ENCODE measurements at regions not wholly inside any gene's neighbourhood (a gene's known extent, or its start where the extent isn't known, plus 50 kb on each side); places are given as distances from the start of the nearest gene placed in this dataset.

DNA sequence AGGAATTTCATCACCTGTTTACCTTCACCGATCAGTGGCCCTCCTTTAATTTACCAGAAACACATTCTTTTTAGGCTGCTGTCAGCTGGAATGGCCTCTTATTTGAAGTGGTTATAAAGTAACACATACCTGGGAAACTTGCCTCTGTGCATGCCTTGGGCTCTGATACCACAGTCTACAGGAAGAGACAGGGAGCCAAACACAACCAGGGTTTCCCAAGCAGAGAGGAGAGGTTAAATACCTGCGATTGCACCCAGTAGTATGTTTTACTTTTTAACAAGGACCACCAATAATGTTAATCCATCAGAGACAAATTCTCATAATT, 444.0 kb upstream of the SGCG start:
- in situ Hi-C loops (cut with HindIII; ENCODE audit: low pct_unique_long_range_greater_than_20kb, low sequenced_read_pairs): no loop called here

GRCh38 chr13:22738357-22738756, 442.4 kb upstream of the SGCG start:
- no peak for DNase-seq (ENCODE audit: low read depth, low spot score)

More for the DNA sequence above, 444.0 kb upstream of the SGCG start:
- DNase-seq (ENCODE audit: low read depth, low spot score): no peak

DNA sequence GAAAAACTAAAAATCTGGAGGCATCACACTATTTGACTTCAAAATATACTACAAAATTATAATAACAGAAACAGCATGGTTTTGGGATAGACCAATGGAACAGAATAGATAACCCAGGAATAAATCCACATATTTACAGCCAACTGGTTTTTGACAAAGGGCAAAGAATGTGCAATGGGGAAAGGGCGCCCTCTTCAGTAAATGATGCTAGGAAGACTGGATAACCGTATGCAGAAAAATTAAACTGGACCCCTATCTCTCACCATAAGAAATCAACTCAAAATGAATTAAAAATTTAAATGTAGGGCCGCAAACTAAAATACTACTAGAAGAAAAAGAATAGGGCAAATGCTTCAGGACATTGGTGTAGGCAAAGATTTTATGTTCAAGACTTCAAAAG, 440.5 kb upstream of the SGCG start:
- in situ Hi-C loops (cut with HindIII; ENCODE audit: low pct_unique_long_range_greater_than_20kb, low sequenced_read_pairs): no loop called here
- peak; percentile 62 for DNase-seq (ENCODE audit: low read depth, low spot score)

More at GRCh38 chr13:22738357-22738756, 442.4 kb upstream of the SGCG start:
- in situ Hi-C loops (cut with HindIII; ENCODE audit: low pct_unique_long_range_greater_than_20kb, low sequenced_read_pairs): no loop called here

GRCh38 chr13:22744688-22745452, 435.9 kb upstream of the SGCG start:
- DNase-seq (ENCODE audit: low read depth, low spot score): peak; percentile 76
- in situ Hi-C loops (cut with HindIII; ENCODE audit: low pct_unique_long_range_greater_than_20kb, low sequenced_read_pairs): no loop called here

- DNase-seq (ENCODE audit: low read depth, low spot score): no peak
- in situ Hi-C loops (cut with HindIII; ENCODE audit: low pct_unique_long_range_greater_than_20kb, low sequenced_read_pairs): no loop called here
Observed at GRCh38 chr13:22748866-22749577, 431.8 kb upstream of the SGCG start.

- in situ Hi-C loops (cut with HindIII; ENCODE audit: low pct_unique_long_range_greater_than_20kb, low sequenced_read_pairs): no loop called here
Observed at GRCh38 chr13:22749626-22750025, 431.2 kb upstream of the SGCG start.

GRCh38 chr13:22757530-22758120, 423.2 kb upstream of the SGCG start:
- in situ Hi-C loops (cut with HindIII; ENCODE audit: low pct_unique_long_range_greater_than_20kb, low sequenced_read_pairs): no loop called here
- DNase-seq (ENCODE audit: low read depth, low spot score): peak; percentile 38

More at GRCh38 chr13:22749626-22750025, 431.2 kb upstream of the SGCG start:
- DNase-seq (ENCODE audit: low read depth, low spot score): no peak

- in situ Hi-C loops (cut with HindIII; ENCODE audit: low pct_unique_long_range_greater_than_20kb, low sequenced_read_pairs): no loop called here
Observed at GRCh38 chr13:22758245-22758644, 422.5 kb upstream of the SGCG start.

GRCh38 chr13:22761709-22762108, 419.1 kb upstream of the SGCG start:
- no peak for DNase-seq (ENCODE audit: low read depth, low spot score)
- in situ Hi-C loops (cut with HindIII; ENCODE audit: low pct_unique_long_range_greater_than_20kb, low sequenced_read_pairs): no loop called here

More at GRCh38 chr13:22758245-22758644, 422.5 kb upstream of the SGCG start:
- DNase-seq (ENCODE audit: low read depth, low spot score): no peak

DNA sequence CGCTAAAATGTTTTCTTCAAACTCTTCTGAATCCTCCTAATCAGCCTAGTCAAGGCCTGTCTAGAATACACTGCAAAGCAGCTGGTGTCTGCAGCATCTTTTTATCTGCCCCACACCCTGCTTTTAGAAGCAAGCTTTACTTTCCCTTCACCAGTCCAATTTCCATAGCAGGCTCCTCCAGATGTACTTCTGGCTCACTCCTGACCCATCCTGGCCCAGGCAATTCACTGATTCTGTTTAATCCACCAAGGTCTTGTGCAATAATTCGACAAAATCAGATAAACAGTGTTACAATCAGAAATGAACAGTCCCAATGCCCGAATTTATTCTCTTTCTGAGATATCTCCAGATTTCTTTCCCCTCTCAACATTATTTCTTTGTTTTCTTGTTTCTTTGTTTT, 415.2 kb upstream of the SGCG start:
- in situ Hi-C loops (cut with HindIII; ENCODE audit: low pct_unique_long_range_greater_than_20kb, low sequenced_read_pairs): no loop called here

DNA sequence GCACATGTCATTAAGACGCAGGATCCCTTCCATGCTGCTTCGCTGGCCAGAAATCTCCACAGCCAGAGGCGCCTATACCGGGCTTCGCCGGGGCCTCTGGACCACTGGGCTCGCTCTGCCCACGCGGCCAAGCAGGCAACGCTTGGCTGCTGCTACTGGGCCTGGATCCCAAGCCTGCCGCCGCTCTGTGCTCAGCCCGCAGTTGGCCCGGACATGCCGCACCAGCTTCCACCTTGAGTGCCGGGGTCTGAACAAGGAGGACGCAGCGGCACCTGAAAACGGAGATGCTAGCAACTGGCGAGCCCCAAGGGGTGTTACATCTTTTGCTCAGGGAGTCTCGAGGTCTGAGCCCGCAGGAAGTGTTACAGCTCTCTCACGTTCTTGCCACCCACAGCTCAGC, 409.9 kb upstream of the SGCG start:
- no peak for DNase-seq (ENCODE audit: low read depth, low spot score)
- in situ Hi-C loops (cut with HindIII; ENCODE audit: low pct_unique_long_range_greater_than_20kb, low sequenced_read_pairs): no loop called here

More for the DNA sequence above, 415.2 kb upstream of the SGCG start:
- no peak for DNase-seq (ENCODE audit: low read depth, low spot score)

DNA sequence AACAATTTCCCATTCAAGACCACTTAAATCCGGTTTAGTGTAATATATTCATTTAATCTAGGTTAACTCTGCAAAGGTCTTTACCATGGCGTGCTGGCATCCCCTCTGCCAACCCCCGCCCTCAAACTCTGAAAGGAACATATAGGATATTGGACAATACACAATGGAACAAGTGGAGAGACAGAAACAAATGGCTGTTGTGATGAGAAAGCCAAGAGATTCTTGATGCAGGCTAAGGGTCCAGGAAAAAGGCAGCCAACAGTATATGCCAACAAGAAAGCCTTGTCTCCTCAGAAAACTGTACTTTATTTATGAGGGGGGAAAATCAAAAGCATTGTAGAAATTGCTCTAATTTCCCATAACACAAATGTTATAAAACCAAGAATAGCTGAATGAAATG, 407.3 kb upstream of the SGCG start:
- in situ Hi-C loops (cut with HindIII; ENCODE audit: low pct_unique_long_range_greater_than_20kb, low sequenced_read_pairs): no loop called here
- DNase-seq (ENCODE audit: low read depth, low spot score): peak; percentile 92

DNA sequence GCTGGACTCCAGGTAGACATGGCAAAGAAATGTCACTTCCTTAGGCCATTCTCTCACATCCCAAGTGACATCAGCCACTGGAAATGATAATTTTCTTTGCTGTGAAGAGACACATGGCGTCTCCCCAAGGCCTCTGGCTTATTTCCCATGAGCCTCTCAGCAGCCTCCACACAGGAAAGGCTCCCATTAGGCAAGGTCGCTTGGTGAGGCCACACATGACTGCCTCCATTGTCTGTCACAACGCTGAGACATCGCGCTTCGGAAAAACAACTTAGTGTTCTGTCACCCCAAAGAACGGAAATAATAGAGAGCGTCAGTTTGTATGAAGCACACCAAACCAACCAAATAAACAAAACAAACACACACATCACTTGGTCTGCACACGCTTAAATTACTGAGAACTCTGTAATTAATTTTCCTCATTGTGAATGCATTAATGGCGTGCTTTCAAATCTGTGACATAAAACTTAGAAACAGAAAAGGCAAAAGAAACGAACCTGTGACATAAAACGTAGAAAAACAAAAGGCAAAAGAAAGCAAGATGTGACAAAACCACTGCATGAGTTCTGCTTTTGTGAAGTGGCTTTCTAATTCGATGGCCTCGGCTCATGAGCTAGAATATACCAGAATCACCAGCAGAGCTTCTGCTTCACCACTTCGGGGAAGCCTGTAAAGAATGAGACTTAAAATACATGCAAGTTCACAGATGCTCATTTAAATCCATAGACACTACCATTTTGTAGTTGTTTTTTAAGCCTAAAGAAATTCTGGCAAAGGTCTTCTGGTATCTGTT, 404.2 kb upstream of the SGCG start:
- DNase-seq (ENCODE audit: low read depth, low spot score): no peak
- in situ Hi-C loops (cut with HindIII; ENCODE audit: low pct_unique_long_range_greater_than_20kb, low sequenced_read_pairs): no loop called here

- no peak for DNase-seq (ENCODE audit: low read depth, low spot score)
- in situ Hi-C loops (cut with HindIII; ENCODE audit: low pct_unique_long_range_greater_than_20kb, low sequenced_read_pairs): no loop called here
Observed at GRCh38 chr13:22777207-22777606, 403.6 kb upstream of the SGCG start.

- peak; percentile 19 for DNase-seq (ENCODE audit: low read depth, low spot score)
- in situ Hi-C loops (cut with HindIII; ENCODE audit: low pct_unique_long_range_greater_than_20kb, low sequenced_read_pairs): no loop called here
Observed at GRCh38 chr13:22789027-22789593, 391.7 kb upstream of the SGCG start.

- no peak for DNase-seq (ENCODE audit: low read depth, low spot score)
- in situ Hi-C loops (cut with HindIII; ENCODE audit: low pct_unique_long_range_greater_than_20kb, low sequenced_read_pairs): no loop called here
Observed at GRCh38 chr13:22789916-22790315, 390.9 kb upstream of the SGCG start.

DNA sequence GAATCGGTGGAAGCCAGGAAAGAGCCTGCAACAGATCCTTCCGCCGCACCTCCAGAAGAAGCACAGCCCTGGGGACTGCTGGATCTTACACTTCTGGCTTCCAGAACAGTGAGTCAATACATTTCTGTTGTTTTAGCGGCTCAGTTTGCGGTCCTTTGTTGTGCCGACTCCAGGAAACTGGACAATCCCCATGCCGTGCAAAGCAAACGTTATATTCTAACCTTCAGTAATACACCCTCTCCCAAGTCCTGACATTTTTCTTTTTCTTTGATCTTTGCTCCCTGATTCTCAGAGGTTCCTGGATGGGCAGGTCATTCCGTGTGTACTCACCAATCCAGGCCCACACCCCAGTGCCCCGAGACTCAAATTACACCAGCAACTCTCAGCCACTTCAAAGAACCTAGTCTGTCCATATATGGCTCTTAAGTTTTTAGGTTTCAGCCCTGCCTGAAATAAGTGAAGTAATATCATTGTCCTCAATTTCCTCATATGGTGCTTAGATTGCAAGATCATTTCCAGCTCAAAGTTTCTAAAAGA, 387.1 kb upstream of the SGCG start:
- in situ Hi-C loops (cut with HindIII; ENCODE audit: low pct_unique_long_range_greater_than_20kb, low sequenced_read_pairs): no loop called here
- DNase-seq (ENCODE audit: low read depth, low spot score): no peak
